Urinary bladder (tissue), 3 donors: ENCODE measurements at regions not wholly inside any gene's neighbourhood (a gene's known extent, or its start where the extent isn't known, plus 50 kb on each side); places are given as distances from the start of the nearest gene placed in this dataset.

Source experiments
- DNase-seq: peaks from one replicate; pipeline ENCODE4 v3.0.0-alpha.2; 2015; ENCODE audit errors: extremely low spot score
- H3K27ac ChIP-seq: one replicate; pipeline ENCODE4 v1.5.1; 2013; ENCODE audit warnings: low read depth, mild to moderate bottlenecking, moderate library complexity
- H3K36me3 ChIP-seq: one replicate; pipeline ENCODE4 v1.6.1; 2013; ENCODE audit warnings: mild to moderate bottlenecking, moderate library complexity; ENCODE audit not compliant: insufficient read depth
- H3K4me1 ChIP-seq: one replicate; pipeline ENCODE4 v1.6.1; 2013; ENCODE audit warnings: mild to moderate bottlenecking, moderate library complexity; ENCODE audit not compliant: insufficient read depth
- H3K4me3 ChIP-seq: one replicate; pipeline ENCODE4 v1.5.1; 2013; ENCODE audit warnings: low read depth, low read length
- WGBS: extraction: QIAGEN DNeasy Blood & Tissue Kit; methylation state at CpG from one replicate; pipeline ENCODE4 v1.1.7; 2013; 5-methylcytosine and 5-hydroxymethylcytosine counted together
- donor health status: healthy with polysubstance abuse.
- donor health status: healthy.

GRCh38 chr2:234309431-234309830 is 187.4 kb downstream of the ARL4C start:
- Histone ChIP-seq H3K27ac (no peak overlapping the region), H3K36me3 (no peaks in the 10 kb centered on the region), H3K4me1 (no peaks in the 10 kb centered on the region), H3K4me3 (no peak overlapping the region)
- DNase-seq = no peak
- WGBS = 91% methylated on average over 5 of the region's 5 CpGs

- no peak for DNase-seq
- WGBS = 60% methylated on average over 6 of the region's 6 CpGs
- H3K4me3 ChIP-seq = no peak overlapping the region
These were observed 188.1 kb downstream of the ARL4C start for GRCh38 chr2:234308813-234309195.

GRCh38 chr2:234308073-234308812 is 188.6 kb downstream of the ARL4C start:
- no peak for DNase-seq
- Histone ChIP-seq H3K36me3 (no peaks in the 10 kb centered on the region), H3K4me1 (no peaks in the 10 kb centered on the region), H3K27ac (no peak overlapping the region), H3K4me3 (no peak overlapping the region)
- WGBS = 91% methylated on average over 7 of the region's 7 CpGs

More at GRCh38 chr2:234308813-234309195, 188.1 kb downstream of the ARL4C start:
- no peaks in the 10 kb centered on the region for H3K4me1 ChIP-seq
- H3K27ac ChIP-seq = no peak overlapping the region
- no peaks in the 10 kb centered on the region for H3K36me3 ChIP-seq

- H3K4me3 ChIP-seq = no peak overlapping the region
- no peaks in the 10 kb centered on the region for H3K36me3 ChIP-seq
- DNase-seq = no peak
- H3K4me1 ChIP-seq = no peaks in the 10 kb centered on the region
- WGBS = 86% methylated on average over 4 of the region's 4 CpGs
- no peak overlapping the region for H3K27ac ChIP-seq
These were observed 189.4 kb downstream of the ARL4C start for GRCh38 chr2:234307322-234307961.

GRCh38 chr2:234306426-234307173 is 190.3 kb downstream of the ARL4C start:
- no peak overlapping the region for H3K27ac ChIP-seq
- no peak overlapping the region for H3K4me3 ChIP-seq
- H3K36me3 ChIP-seq = no peaks in the 10 kb centered on the region
- H3K4me1 ChIP-seq = no peaks in the 10 kb centered on the region
- DNase-seq = no peak
- 87% methylated on average over 9 of the region's 9 CpGs for WGBS

- H3K4me3 ChIP-seq = no peak overlapping the region
- no peak for DNase-seq
- no peaks in the 10 kb centered on the region for H3K36me3 ChIP-seq
- H3K27ac ChIP-seq = no peak overlapping the region
- H3K4me1 ChIP-seq = no peaks in the 10 kb centered on the region
- 57% methylated on average over 4 of the region's 4 CpGs for WGBS
These were observed 191.0 kb downstream of the ARL4C start for GRCh38 chr2:234305846-234306245.

- WGBS = 34% methylated on average over 5 of the region's 5 CpGs
- no peaks in the 10 kb centered on the region for H3K36me3 ChIP-seq
- H3K27ac ChIP-seq = no peak overlapping the region
- DNase-seq = no peak
- no peaks in the 10 kb centered on the region for H3K4me1 ChIP-seq
- H3K4me3 ChIP-seq = no peak overlapping the region
These were observed 191.9 kb downstream of the ARL4C start for GRCh38 chr2:234304950-234305349.

- Histone ChIP-seq H3K4me1 (no peaks in the 10 kb centered on the region), H3K4me3 (no peak overlapping the region), H3K36me3 (no peaks in the 10 kb centered on the region), H3K27ac (no peak overlapping the region)
- 76% methylated on average over 4 of the region's 4 CpGs for WGBS
- DNase-seq = no peak
These were observed 194.3 kb downstream of the ARL4C start for GRCh38 chr2:234302664-234302991.

- Histone ChIP-seq H3K36me3 (no peaks in the 10 kb centered on the region), H3K4me3 (no peak overlapping the region), H3K4me1 (no peaks in the 10 kb centered on the region), H3K27ac (no peak overlapping the region)
- WGBS = 46% methylated on average over 18 of the region's 18 CpGs
- DNase-seq = no peak
These were observed 195.7 kb downstream of the ARL4C start for GRCh38 chr2:234300932-234301823.

GRCh38 chr2:234300391-234300925 is 196.4 kb downstream of the ARL4C start:
- Histone ChIP-seq H3K4me3 (no peak overlapping the region), H3K36me3 (no peaks in the 10 kb centered on the region)
- WGBS = 60% methylated on average over 6 of the region's 6 CpGs

GRCh38 chr2:234298918-234299317 is 198.0 kb downstream of the ARL4C start:
- Histone ChIP-seq H3K4me3 (no peak overlapping the region), H3K4me1 (no peaks in the 10 kb centered on the region), H3K27ac (no peak overlapping the region), H3K36me3 (no peaks in the 10 kb centered on the region)
- 90% methylated on average over 3 of the region's 3 CpGs for WGBS
- DNase-seq = no peak

More at GRCh38 chr2:234300391-234300925, 196.4 kb downstream of the ARL4C start:
- no peak for DNase-seq
- Histone ChIP-seq H3K4me1 (no peaks in the 10 kb centered on the region), H3K27ac (no peak overlapping the region)

- no peak for DNase-seq
- 67% methylated on average over 1 of the region's 1 CpG for WGBS
- Histone ChIP-seq H3K4me1 (no peaks in the 10 kb centered on the region), H3K27ac (no peak overlapping the region), H3K36me3 (no peaks in the 10 kb centered on the region), H3K4me3 (no peak overlapping the region)
These were observed 199.9 kb downstream of the ARL4C start for GRCh38 chr2:234296991-234297390.

GRCh38 chr2:234293973-234294372 is 202.9 kb downstream of the ARL4C start:
- H3K4me3 ChIP-seq = no peak overlapping the region
- H3K27ac ChIP-seq = no peak overlapping the region
- 63% methylated on average over 4 of the region's 4 CpGs for WGBS
- DNase-seq = no peak
- H3K4me1 ChIP-seq = no peaks in the 10 kb centered on the region
- no peaks in the 10 kb centered on the region for H3K36me3 ChIP-seq
